Endothelial cell (in vitro differentiated cells): ENCODE measurements at regions not wholly inside any gene's neighbourhood (a gene's known extent, or its start where the extent isn't known, plus 50 kb on each side); places are given as distances from the start of the nearest gene placed in this dataset.

ENCODE experiments used
- DNase-seq: peaks from one replicate; pipeline ENCODE4 v3.0.0; 2021; ENCODE audit warnings: low spot score
- H3K27ac Mint-ChIP-seq: one replicate; pipeline ENCODE4 v1.8.0; 2021; ENCODE audit warnings: mixed read lengths, inconsistent platforms; ENCODE audit not compliant: unreplicated experiment
- H3K27me3 Mint-ChIP-seq: one replicate; pipeline ENCODE4 v1.8.0; 2021; ENCODE audit warnings: mild to moderate bottlenecking, moderate library complexity, mixed read lengths, inconsistent platforms; ENCODE audit not compliant: unreplicated experiment
- H3K36me3 Mint-ChIP-seq: one replicate; pipeline ENCODE4 v1.8.0; 2021; ENCODE audit warnings: mild to moderate bottlenecking, low read depth, mixed read lengths, inconsistent platforms; ENCODE audit not compliant: unreplicated experiment
- H3K4me1 Mint-ChIP-seq: one replicate; pipeline ENCODE4 v1.8.0; 2021; ENCODE audit warnings: mild to moderate bottlenecking, mixed read lengths, inconsistent platforms; ENCODE audit not compliant: unreplicated experiment
- H3K4me3 Mint-ChIP-seq: one replicate; pipeline ENCODE4 v1.8.0; 2021; ENCODE audit warnings: mild to moderate bottlenecking, mixed read lengths, inconsistent platforms; ENCODE audit not compliant: unreplicated experiment
- H3K9me3 Mint-ChIP-seq: one replicate; pipeline ENCODE4 v1.8.0; 2021; ENCODE audit warnings: mixed read lengths, inconsistent platforms; ENCODE audit not compliant: unreplicated experiment
- TF ChIP-seq, protein P1 (sequence below): fragments of 200-600 bp; sonication (generic); IDR thresholded peaks from one replicate; pipeline ENCODE4 v1.5.0; 2021; ENCODE audit warnings: antibody characterized with exemption; ENCODE audit not compliant: unreplicated experiment

- Mint-ChIP-seq H3K27ac (no peak overlapping the region), H3K4me1 (peaks cover 19% of the 10 kb centered on the region), H3K27me3 (no peaks in the 10 kb centered on the region), H3K36me3 (no peaks in the 10 kb centered on the region), H3K4me3 (no peak overlapping the region), H3K9me3 (no peaks in the 10 kb centered on the region)
- DNase-seq = no peak
- TF ChIP-seq, protein P1, sequence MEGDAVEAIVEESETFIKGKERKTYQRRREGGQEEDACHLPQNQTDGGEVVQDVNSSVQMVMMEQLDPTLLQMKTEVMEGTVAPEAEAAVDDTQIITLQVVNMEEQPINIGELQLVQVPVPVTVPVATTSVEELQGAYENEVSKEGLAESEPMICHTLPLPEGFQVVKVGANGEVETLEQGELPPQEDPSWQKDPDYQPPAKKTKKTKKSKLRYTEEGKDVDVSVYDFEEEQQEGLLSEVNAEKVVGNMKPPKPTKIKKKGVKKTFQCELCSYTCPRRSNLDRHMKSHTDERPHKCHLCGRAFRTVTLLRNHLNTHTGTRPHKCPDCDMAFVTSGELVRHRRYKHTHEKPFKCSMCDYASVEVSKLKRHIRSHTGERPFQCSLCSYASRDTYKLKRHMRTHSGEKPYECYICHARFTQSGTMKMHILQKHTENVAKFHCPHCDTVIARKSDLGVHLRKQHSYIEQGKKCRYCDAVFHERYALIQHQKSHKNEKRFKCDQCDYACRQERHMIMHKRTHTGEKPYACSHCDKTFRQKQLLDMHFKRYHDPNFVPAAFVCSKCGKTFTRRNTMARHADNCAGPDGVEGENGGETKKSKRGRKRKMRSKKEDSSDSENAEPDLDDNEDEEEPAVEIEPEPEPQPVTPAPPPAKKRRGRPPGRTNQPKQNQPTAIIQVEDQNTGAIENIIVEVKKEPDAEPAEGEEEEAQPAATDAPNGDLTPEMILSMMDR = no peak
Observed at GRCh38 chr7:116423499-116423898, 76.0 kb upstream of the CAV2 start.

DNA sequence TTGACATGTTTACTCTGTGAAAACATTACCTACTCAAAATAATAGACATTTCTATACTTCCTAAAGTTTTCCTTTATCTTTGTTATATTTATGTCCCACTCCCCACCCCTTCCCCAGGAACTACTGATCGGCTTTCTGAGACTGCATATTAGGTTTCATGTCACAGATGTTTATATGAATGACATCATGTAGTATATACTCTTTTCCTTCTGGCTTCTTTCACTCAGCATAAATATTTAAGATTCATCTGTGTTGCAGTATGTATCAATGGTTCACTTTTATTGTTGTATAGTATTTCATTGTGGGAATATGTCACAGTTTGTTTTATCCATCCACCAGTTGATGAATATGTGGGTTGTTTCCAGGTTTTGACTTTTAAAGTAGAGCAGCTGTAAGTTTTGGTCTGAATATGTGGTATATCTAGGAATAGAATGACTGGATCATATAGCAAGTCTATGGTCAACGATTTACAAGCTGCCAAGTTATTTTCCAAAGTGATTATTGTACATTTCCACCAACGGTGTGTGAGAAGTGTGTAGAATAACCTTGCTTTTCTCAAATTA is 73.8 kb upstream of the CAV2 start:
- H3K9me3 Mint-ChIP-seq = no peaks in the 10 kb centered on the region
- no peak for DNase-seq
- H3K4me3 Mint-ChIP-seq = no peak overlapping the region
- H3K4me1 Mint-ChIP-seq = peaks cover 8% of the 10 kb centered on the region
- no peak overlapping the region for H3K27ac Mint-ChIP-seq
- no peaks in the 10 kb centered on the region for H3K27me3 Mint-ChIP-seq
- H3K36me3 Mint-ChIP-seq = no peaks in the 10 kb centered on the region
- TF ChIP-seq, protein P1 = no peak

DNA sequence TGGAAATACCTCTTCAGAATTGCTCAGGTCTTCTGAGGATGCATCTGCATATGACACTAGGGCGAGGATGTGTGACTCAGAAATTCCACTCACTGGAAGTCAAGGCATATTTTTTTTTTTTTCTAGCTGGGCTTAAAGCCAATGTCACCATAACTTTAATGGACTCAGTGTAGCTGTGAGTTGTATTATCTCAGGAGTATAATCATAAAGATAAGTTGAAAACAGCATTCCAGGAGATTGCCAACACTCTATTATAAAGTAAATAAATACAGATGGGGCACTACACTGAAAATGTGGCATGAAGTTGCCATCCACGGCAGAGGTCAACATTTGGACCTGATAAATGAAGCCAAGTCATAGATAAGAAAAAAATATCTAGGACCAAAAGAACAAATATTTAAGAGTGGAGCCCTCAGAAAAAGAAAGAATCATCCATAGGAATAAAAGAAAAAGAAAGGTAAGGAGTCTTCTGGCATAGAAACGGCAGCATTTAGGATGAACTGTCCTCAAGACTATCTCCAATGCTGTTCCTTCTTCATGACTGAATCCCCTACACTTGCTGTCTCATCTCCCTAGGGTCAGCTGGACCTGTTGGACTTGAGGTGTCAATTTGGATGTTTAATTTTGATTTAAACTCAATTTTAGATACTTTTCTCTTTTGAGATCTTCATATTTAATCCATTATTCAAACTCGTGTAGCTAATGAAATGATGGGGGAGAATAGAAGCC is 72.9 kb upstream of the CAV2 start:
- DNase-seq = no peak
- TF ChIP-seq, protein P1 = no peak
- Mint-ChIP-seq H3K27ac (no peak overlapping the region), H3K9me3 (no peaks in the 10 kb centered on the region), H3K4me3 (no peak overlapping the region), H3K27me3 (no peaks in the 10 kb centered on the region), H3K4me1 (peaks cover 7% of the 10 kb centered on the region), H3K36me3 (no peaks in the 10 kb centered on the region)

DNA sequence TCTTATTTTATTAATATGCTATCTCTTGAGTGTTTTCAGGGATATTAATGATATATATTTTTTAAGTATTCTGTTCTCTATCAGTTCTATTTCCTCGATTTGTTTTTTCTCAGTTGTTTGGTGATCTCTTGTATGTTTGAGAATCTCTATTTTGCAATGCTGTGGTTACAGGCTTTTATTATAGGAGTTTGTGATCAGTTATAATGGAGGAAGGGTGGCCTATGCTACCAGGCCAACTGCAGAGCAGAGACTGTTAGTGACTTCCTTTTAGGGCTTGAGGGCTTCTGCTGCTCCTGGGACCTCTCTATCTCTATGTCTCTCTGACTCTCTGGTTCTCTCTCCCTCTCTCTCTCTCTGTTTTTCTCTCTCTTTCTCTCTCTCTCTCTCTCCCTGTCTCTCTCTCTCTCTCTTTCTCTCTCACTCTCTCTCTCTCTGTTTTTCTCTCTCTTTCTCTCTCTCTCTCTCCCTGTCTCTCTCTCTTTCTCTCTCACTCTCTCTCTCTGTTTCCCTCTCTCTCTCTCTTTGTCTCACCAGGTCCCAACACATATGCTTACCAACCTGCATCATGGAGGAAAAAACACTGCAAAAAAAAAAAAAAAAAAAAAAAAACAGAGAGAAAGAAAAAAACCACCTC is 69.4 kb upstream of the CAV2 start:
- Mint-ChIP-seq H3K27ac (no peak overlapping the region), H3K36me3 (no peaks in the 10 kb centered on the region), H3K4me3 (no peak overlapping the region), H3K27me3 (no peaks in the 10 kb centered on the region), H3K9me3 (no peaks in the 10 kb centered on the region), H3K4me1 (no peaks in the 10 kb centered on the region)
- TF ChIP-seq, protein P1 = no peak
- no peak for DNase-seq
